ENCODE measurements at regions not wholly inside any gene's neighbourhood (a gene's known extent, or its start where the extent isn't known, plus 50 kb on each side); places are given as distances from the start of the nearest gene placed in this dataset.

DNA sequence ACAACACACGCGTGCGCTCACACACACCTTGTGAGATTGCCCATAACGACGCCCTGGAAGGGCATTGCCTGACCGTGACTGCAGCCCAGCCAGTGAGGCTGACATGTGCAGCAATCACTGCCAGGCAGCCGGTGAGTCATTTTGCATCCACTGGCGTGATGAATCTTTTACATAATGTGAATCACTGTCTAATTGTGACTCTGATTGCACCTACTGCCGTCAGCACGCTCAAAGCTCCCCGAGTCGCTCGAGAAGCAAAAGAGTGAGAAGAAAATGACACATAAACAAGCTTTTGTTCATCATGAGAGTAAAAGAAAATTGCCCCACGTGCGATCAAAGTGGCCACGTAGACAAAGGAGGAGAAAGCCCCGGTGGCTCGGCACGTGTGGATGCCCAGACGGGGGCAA is 117.4 kb upstream of the PFKP start:
- TF ChIP-seq RXRA (IDR thresholded peaks at IDR 0.05) = no peak
- TF ChIP-seq FOXA1 (IDR thresholded peaks at IDR 0.05) = no peak
- TF ChIP-seq, protein P1, sequence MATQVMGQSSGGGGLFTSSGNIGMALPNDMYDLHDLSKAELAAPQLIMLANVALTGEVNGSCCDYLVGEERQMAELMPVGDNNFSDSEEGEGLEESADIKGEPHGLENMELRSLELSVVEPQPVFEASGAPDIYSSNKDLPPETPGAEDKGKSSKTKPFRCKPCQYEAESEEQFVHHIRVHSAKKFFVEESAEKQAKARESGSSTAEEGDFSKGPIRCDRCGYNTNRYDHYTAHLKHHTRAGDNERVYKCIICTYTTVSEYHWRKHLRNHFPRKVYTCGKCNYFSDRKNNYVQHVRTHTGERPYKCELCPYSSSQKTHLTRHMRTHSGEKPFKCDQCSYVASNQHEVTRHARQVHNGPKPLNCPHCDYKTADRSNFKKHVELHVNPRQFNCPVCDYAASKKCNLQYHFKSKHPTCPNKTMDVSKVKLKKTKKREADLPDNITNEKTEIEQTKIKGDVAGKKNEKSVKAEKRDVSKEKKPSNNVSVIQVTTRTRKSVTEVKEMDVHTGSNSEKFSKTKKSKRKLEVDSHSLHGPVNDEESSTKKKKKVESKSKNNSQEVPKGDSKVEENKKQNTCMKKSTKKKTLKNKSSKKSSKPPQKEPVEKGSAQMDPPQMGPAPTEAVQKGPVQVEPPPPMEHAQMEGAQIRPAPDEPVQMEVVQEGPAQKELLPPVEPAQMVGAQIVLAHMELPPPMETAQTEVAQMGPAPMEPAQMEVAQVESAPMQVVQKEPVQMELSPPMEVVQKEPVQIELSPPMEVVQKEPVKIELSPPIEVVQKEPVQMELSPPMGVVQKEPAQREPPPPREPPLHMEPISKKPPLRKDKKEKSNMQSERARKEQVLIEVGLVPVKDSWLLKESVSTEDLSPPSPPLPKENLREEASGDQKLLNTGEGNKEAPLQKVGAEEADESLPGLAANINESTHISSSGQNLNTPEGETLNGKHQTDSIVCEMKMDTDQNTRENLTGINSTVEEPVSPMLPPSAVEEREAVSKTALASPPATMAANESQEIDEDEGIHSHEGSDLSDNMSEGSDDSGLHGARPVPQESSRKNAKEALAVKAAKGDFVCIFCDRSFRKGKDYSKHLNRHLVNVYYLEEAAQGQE (IDR thresholded peaks at IDR 0.05) = no peak
- TF ChIP-seq JUND (IDR thresholded peaks at IDR 0.05) = no peak
- no peak for TF ChIP-seq HNF4A (conservative IDR thresholded peaks at IDR 0.05)
- TF ChIP-seq, protein P2, sequence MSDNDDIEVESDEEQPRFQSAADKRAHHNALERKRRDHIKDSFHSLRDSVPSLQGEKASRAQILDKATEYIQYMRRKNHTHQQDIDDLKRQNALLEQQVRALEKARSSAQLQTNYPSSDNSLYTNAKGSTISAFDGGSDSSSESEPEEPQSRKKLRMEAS (IDR thresholded peaks at IDR 0.05) = no peak
- no peak for TF ChIP-seq YY1 (IDR thresholded peaks at IDR 0.05)
- no peak for TF ChIP-seq GABPA (IDR thresholded peaks at IDR 0.05 in 1 of 2, conservative IDR thresholded peaks at IDR 0.05 in 1 of 2)
- no peak for TF ChIP-seq HNF4G (IDR thresholded peaks at IDR 0.05)
- no peak for TF ChIP-seq FOXA2 (IDR thresholded peaks at IDR 0.05)
- no peak for TF ChIP-seq RAD21 (IDR thresholded peaks at IDR 0.05)
- no peak for TF ChIP-seq TAF1 (conservative IDR thresholded peaks at IDR 0.05)
- no peak for TF ChIP-seq SP1 (IDR thresholded peaks at IDR 0.05)
- TF ChIP-seq NR2F2 (IDR thresholded peaks at IDR 0.05) = no peak
- TF ChIP-seq EGR1 (IDR thresholded peaks at IDR 0.05; ENCODE audit: low read depth in 2 of 2) = no peak
- TF ChIP-seq, protein P3, sequence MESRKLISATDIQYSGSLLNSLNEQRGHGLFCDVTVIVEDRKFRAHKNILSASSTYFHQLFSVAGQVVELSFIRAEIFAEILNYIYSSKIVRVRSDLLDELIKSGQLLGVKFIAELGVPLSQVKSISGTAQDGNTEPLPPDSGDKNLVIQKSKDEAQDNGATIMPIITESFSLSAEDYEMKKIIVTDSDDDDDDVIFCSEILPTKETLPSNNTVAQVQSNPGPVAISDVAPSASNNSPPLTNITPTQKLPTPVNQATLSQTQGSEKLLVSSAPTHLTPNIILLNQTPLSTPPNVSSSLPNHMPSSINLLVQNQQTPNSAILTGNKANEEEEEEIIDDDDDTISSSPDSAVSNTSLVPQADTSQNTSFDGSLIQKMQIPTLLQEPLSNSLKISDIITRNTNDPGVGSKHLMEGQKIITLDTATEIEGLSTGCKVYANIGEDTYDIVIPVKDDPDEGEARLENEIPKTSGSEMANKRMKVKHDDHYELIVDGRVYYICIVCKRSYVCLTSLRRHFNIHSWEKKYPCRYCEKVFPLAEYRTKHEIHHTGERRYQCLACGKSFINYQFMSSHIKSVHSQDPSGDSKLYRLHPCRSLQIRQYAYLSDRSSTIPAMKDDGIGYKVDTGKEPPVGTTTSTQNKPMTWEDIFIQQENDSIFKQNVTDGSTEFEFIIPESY (IDR thresholded peaks at IDR 0.05) = no peak
- TF ChIP-seq, protein P4, sequence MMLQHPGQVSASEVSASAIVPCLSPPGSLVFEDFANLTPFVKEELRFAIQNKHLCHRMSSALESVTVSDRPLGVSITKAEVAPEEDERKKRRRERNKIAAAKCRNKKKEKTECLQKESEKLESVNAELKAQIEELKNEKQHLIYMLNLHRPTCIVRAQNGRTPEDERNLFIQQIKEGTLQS (IDR thresholded peaks at IDR 0.05) = no peak
- TF ChIP-seq, protein P5, sequence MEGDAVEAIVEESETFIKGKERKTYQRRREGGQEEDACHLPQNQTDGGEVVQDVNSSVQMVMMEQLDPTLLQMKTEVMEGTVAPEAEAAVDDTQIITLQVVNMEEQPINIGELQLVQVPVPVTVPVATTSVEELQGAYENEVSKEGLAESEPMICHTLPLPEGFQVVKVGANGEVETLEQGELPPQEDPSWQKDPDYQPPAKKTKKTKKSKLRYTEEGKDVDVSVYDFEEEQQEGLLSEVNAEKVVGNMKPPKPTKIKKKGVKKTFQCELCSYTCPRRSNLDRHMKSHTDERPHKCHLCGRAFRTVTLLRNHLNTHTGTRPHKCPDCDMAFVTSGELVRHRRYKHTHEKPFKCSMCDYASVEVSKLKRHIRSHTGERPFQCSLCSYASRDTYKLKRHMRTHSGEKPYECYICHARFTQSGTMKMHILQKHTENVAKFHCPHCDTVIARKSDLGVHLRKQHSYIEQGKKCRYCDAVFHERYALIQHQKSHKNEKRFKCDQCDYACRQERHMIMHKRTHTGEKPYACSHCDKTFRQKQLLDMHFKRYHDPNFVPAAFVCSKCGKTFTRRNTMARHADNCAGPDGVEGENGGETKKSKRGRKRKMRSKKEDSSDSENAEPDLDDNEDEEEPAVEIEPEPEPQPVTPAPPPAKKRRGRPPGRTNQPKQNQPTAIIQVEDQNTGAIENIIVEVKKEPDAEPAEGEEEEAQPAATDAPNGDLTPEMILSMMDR (IDR thresholded peaks at IDR 0.05; ENCODE audit: low read depth, low read length, missing input control) = no peak

More for the DNA sequence above, 117.4 kb upstream of the PFKP start:
- H3K27ac ChIP-seq (ENCODE audit: low read depth in 1 of 2, low read length in 2 of 2) = no peak overlapping the region
- no peak overlapping the region for H3K4me3 ChIP-seq (ENCODE audit: low read depth in 1 of 3, low read length in 3 of 3)
- DNase-seq (ENCODE audit: low spot score) = no peak
- H3K36me3 ChIP-seq (ENCODE audit: control insufficient read depth in 4 of 4, insufficient read depth in 3 of 4, low read depth in 1 of 4, low read length in 3 of 4) = no peaks in the 10 kb centered on the region
- 89% methylated on average over 20 of the region's 20 CpGs for WGBS
- no peak overlapping the region for H3K9ac ChIP-seq (ENCODE audit: low read depth in 1 of 2, low read length in 2 of 2)
- H3K4me1 ChIP-seq (ENCODE audit: control insufficient read depth in 4 of 4, insufficient read depth in 4 of 4, low read length in 3 of 4) = no peaks in the 10 kb centered on the region
- H3K27me3 ChIP-seq (ENCODE audit: control insufficient read depth in 4 of 4, insufficient read depth in 4 of 4, low read length in 3 of 4) = peaks cover 0 to 2% (median 0%) of the 10 kb centered on the region in 4 donors
- no peaks in the 10 kb centered on the region for H3K9me3 ChIP-seq (ENCODE audit: control insufficient read depth in 4 of 4, low read length in 3 of 4)
